Testis (tissue), 2 donors: ENCODE measurements at regions not wholly inside any gene's neighbourhood (a gene's known extent, or its start where the extent isn't known, plus 50 kb on each side); places are given as distances from the start of the nearest gene placed in this dataset.

Experiments used
- DNase-seq: peaks from one replicate; pipeline ENCODE4 v3.0.0-alpha.2; 2019
- H3K27ac ChIP-seq, 2 donors: fragments of 200-600 bp; sonication (generic); one replicate each; pipeline ENCODE4 v1.5.1; 2019
- H3K27me3 ChIP-seq: fragments of 200-600 bp; sonication (generic); one replicate; pipeline ENCODE4 v1.5.1; 2019
- H3K36me3 ChIP-seq: fragments of 200-600 bp; sonication (generic); one replicate; pipeline ENCODE4 v1.5.1; 2017; ENCODE audit warnings: low read depth; ENCODE audit errors: missing control alignments
- H3K4me1 ChIP-seq: fragments of 200-600 bp; sonication (generic); one replicate; pipeline ENCODE4 v1.5.1; 2019
- H3K4me3 ChIP-seq, 2 donors: fragments of 200-600 bp; sonication (generic); one replicate each; pipeline ENCODE4 v1.5.1; 2017 to 2019
- H3K9me3 ChIP-seq: fragments of 200-600 bp; sonication (generic); one replicate; pipeline ENCODE4 v1.5.1; 2017
- CTCF ChIP-seq, 3 experiments: fragments of 450-650 bp in 2 of 3; fragments of 200-600 bp in 1 of 3; sonication (generic) in 1 of 3; IDR thresholded peaks; one replicate each; pipeline ENCODE4 v1.5.1; 2016 to 2019; ENCODE audit warnings: antibody characterized with exemption in 3 of 3, mild to moderate bottlenecking in 2 of 3, moderate library complexity in 1 of 3
- POLR2A ChIP-seq: fragments of 450-650 bp; IDR thresholded peaks from one replicate; pipeline ENCODE4 v1.6.1; 2017; ENCODE audit warnings: antibody characterized with exemption, mild to moderate bottlenecking, moderate library complexity
- WGBS, 2 donors: methylation state at CpG; one replicate each; pipeline ENCODE4 v1.1.5; 2018; 5-methylcytosine and 5-hydroxymethylcytosine counted together
- intact Hi-C: fragments of 100-400 bp; cut with DNase I; formaldehyde crosslinking; loops from one replicate; pipeline ENCODE4 v1.15.1; 2023; ENCODE audit warnings: low total_unique reads

- intact Hi-C loops: no loop called here
- H3K4me1 ChIP-seq: no peaks in the 10 kb centered on the region
- no peak for TF ChIP-seq POLR2A
- no peak for TF ChIP-seq CTCF (IDR thresholded peaks at IDR 0.05)
- H3K9me3 ChIP-seq: no peaks in the 10 kb centered on the region
- H3K36me3 ChIP-seq: no peaks in the 10 kb centered on the region
- WGBS, 2 donors: 86 to 89% methylated on average over 14 of the region's 14 CpGs
- H3K27me3 ChIP-seq: no peaks in the 10 kb centered on the region
- no peak overlapping the region for H3K4me3 ChIP-seq
- no peak for DNase-seq
- no peak overlapping the region for H3K27ac ChIP-seq
These were observed 62.1 kb upstream of the ZNF536 start for GRCh38 chr19:30309905-30310601.

- H3K27ac ChIP-seq: no peak overlapping the region
- TF ChIP-seq CTCF (IDR thresholded peaks at IDR 0.05) (no peak), POLR2A (no peak)
These were observed 61.5 kb upstream of the ZNF536 start for GRCh38 chr19:30310602-30311263.

GRCh38 chr19:30311911-30312310 lies 60.3 kb upstream of the ZNF536 start:
- H3K27ac ChIP-seq: no peak overlapping the region
- intact Hi-C loops: no loop called here
- no peaks in the 10 kb centered on the region for H3K9me3 ChIP-seq
- no peaks in the 10 kb centered on the region for H3K36me3 ChIP-seq
- H3K4me1 ChIP-seq: no peaks in the 10 kb centered on the region
- H3K4me3 ChIP-seq: no peak overlapping the region
- 92 to 94% methylated on average over 7 of the region's 7 CpGs for WGBS, 2 donors
- DNase-seq: no peak
- no peaks in the 10 kb centered on the region for H3K27me3 ChIP-seq
- TF ChIP-seq POLR2A (no peak), CTCF (IDR thresholded peaks at IDR 0.05) (no peak)

More at GRCh38 chr19:30310602-30311263, 61.5 kb upstream of the ZNF536 start:
- Histone ChIP-seq H3K9me3 (no peaks in the 10 kb centered on the region), H3K4me1 (no peaks in the 10 kb centered on the region), H3K4me3 (no peak overlapping the region), H3K36me3 (no peaks in the 10 kb centered on the region), H3K27me3 (no peaks in the 10 kb centered on the region)
- intact Hi-C loops: no loop called here
- no peak for DNase-seq
- WGBS, 2 donors: 88% methylated on average over 16 of the region's 16 CpGs

- Histone ChIP-seq H3K36me3 (no peaks in the 10 kb centered on the region), H3K27ac (no peak overlapping the region), H3K27me3 (no peaks in the 10 kb centered on the region), H3K9me3 (no peaks in the 10 kb centered on the region), H3K4me3 (no peak overlapping the region), H3K4me1 (no peaks in the 10 kb centered on the region)
- intact Hi-C loops: no loop called here
- TF ChIP-seq CTCF (IDR thresholded peaks at IDR 0.05) (no peak), POLR2A (no peak)
- WGBS, 2 donors: 88 to 90% methylated on average over 14 of the region's 14 CpGs
- DNase-seq: no peak
These were observed 59.4 kb upstream of the ZNF536 start for GRCh38 chr19:30312582-30313352.
